H1 (cell line): ENCODE measurements at regions not wholly inside any gene's neighbourhood (a gene's known extent, or its start where the extent isn't known, plus 50 kb on each side); places are given as distances from the start of the nearest gene placed in this dataset.

Experiments used
- CTCF ChIA-PET: fragments of 300-600 bp; sonication (Branson Sonifier 250); formaldehyde crosslinking; loops from one replicate; lab custom pipeline; 2021; ENCODE audit not compliant: partially characterized antibody; lab: Charles Lee
- POLR2A ChIA-PET: fragments of 300-600 bp; sonication (Branson Sonifier 250); formaldehyde crosslinking; loops from one replicate; lab custom pipeline; 2021; ENCODE audit warnings: inconsistent platforms; ENCODE audit not compliant: partially characterized antibody; lab: Charles Lee
- DNase-seq, 2 experiments: peaks; one replicate each; pipeline versions ENCODE4 v3.0.0 to v3.0.0-alpha.2; 2010 to 2022; ENCODE audit warnings: low spot score in 2 of 2, low read depth in 1 of 2, mixed read lengths in 1 of 2
- FAIRE-seq: peaks from 2 replicates; lab custom pipeline; 2011; peaks lifted over from hg19 to GRCh38; lab: Jason Lieb, UNC
- H2AFZ ChIP-seq: 2 replicates; pipeline ENCODE4 v1.8.1; 2012; ENCODE audit warnings: low read length, inconsistent platforms
- H2AK5ac ChIP-seq: 2 replicates; pipeline ENCODE4 v1.6.1; 2013; ENCODE audit warnings: low read depth, low read length
- H2BK120ac ChIP-seq: replicated peaks from 2 replicates; pipeline ENCODE3; 2013; ENCODE audit warnings: low read depth, low read length, inconsistent platforms
- H2BK12ac ChIP-seq: 2 replicates; pipeline ENCODE4 v1.6.1; 2013; ENCODE audit warnings: low read depth, low read length
- H2BK15ac ChIP-seq: 2 replicates; pipeline ENCODE4 v1.6.1; 2013; ENCODE audit warnings: low read length
- H2BK20ac ChIP-seq: 2 replicates; pipeline ENCODE4 v1.6.1; 2013; ENCODE audit warnings: low read length
- H2BK5ac ChIP-seq: 2 replicates; pipeline ENCODE4 v1.6.1; 2013; ENCODE audit warnings: low read depth, low read length
- H3K14ac ChIP-seq: 2 replicates; pipeline ENCODE4 v1.6.1; 2013; ENCODE audit warnings: inconsistent platforms; ENCODE audit not compliant: insufficient read length
- H3K18ac ChIP-seq: 2 replicates; pipeline ENCODE4 v1.6.1; 2013; ENCODE audit warnings: low read length; ENCODE audit errors: extremely low read depth
- H3K23ac ChIP-seq: 2 replicates; pipeline ENCODE4 v1.6.1; 2013; ENCODE audit warnings: inconsistent platforms; ENCODE audit not compliant: insufficient read length
- H3K23me2 ChIP-seq: 2 replicates; pipeline ENCODE4 v1.6.1; 2013; ENCODE audit warnings: low read depth, low read length
- H3K27ac ChIP-seq: 2 replicates; pipeline ENCODE4 v1.6.1; 2011; ENCODE audit warnings: low read depth, low read length, inconsistent platforms
- H3K27me3 ChIP-seq, 4 experiments: replicated peaks in 1 of 4; 1 replicate in 1 of 4; 2 replicates in 3 of 4; pipeline versions ENCODE4 v1.6.1 to v1.8.1; 2011 to 2013; ENCODE audit warnings: low read length in 3 of 4, mild to moderate bottlenecking in 3 of 4, inconsistent platforms in 2 of 4, mixed read lengths in 2 of 4, moderate library complexity in 1 of 4; ENCODE audit not compliant: control insufficient read depth in 3 of 4, insufficient read depth in 3 of 4; ENCODE audit errors: extremely low read depth in 1 of 4
- H3K36me3 ChIP-seq, 4 experiments: 2 replicates each; pipeline versions ENCODE4 v1.6.1 to v1.8.1; 2011 to 2013; ENCODE audit warnings: mild to moderate bottlenecking in 4 of 4, low read length in 3 of 4, moderate library complexity in 2 of 4, control low read depth in 1 of 4, inconsistent platforms in 1 of 4; ENCODE audit not compliant: insufficient read depth in 4 of 4, control insufficient read depth in 2 of 4
- H3K4ac ChIP-seq: replicated peaks from 2 replicates; pipeline ENCODE3; 2013; ENCODE audit warnings: low read length, low read depth, mixed read lengths, inconsistent platforms; ENCODE audit not compliant: insufficient read length
- H3K4me1 ChIP-seq, 4 experiments: replicated peaks in 1 of 4; 1 replicate in 1 of 4; 2 replicates in 3 of 4; pipeline versions ENCODE4 v1.6.1 to v1.8.1; 2011 to 2013; ENCODE audit warnings: low read length in 3 of 4, inconsistent platforms in 2 of 4, mixed read lengths in 1 of 4; ENCODE audit not compliant: insufficient read depth in 4 of 4, control insufficient read depth in 3 of 4
- H3K4me2 ChIP-seq, 2 experiments: 2 replicates each; pipeline versions ENCODE4 v1.6.1 to v1.8.1; 2011 to 2013; ENCODE audit warnings: low read depth in 2 of 2, low read length in 2 of 2, control low read depth in 1 of 2, inconsistent platforms in 1 of 2, mild to moderate bottlenecking in 1 of 2; ENCODE audit not compliant: insufficient read depth in 1 of 2
- H3K4me3 ChIP-seq, 4 experiments: fragments of 200-600, 300-600 bp in 1 of 4; sonication (generic), shearing (Covaris generic), sonication (Bioruptor Twin) in 1 of 4; 2 replicates each; pipeline versions ENCODE4 v1.5.1 to v1.8.1; 2011 to 2016; ENCODE audit warnings: low read length in 4 of 4, low read depth in 3 of 4, control low read depth in 2 of 4, inconsistent platforms in 2 of 4, mild to moderate bottlenecking in 2 of 4, mixed read lengths in 1 of 4, moderate library complexity in 1 of 4; ENCODE audit not compliant: insufficient read depth in 2 of 4; ENCODE audit errors: extremely low read depth in 1 of 4
- H3K56ac ChIP-seq: replicated peaks from 2 replicates; pipeline ENCODE3; 2013; ENCODE audit warnings: low read depth, mild to moderate bottlenecking, mixed read lengths, low read length, inconsistent platforms; ENCODE audit not compliant: insufficient read length
- H3K79me1 ChIP-seq: 2 replicates; pipeline ENCODE4 v1.6.1; 2013; ENCODE audit warnings: low read depth, low read length, control low read depth
- H3K79me2 ChIP-seq, 2 experiments: 2 replicates each; pipeline versions ENCODE4 v1.6.1 to v1.8.1; 2012 to 2013; ENCODE audit warnings: low read length in 2 of 2, mild to moderate bottlenecking in 2 of 2, inconsistent platforms in 1 of 2; ENCODE audit not compliant: insufficient read depth in 2 of 2, control insufficient read depth in 1 of 2
- H3K9ac ChIP-seq, 4 experiments: replicated peaks in 1 of 4; 1 replicate in 1 of 4; 2 replicates in 3 of 4; pipeline versions ENCODE4 v1.6.1 to v1.8.1; 2011 to 2013; ENCODE audit warnings: low read depth in 3 of 4, low read length in 3 of 4, control low read depth in 2 of 4, mild to moderate bottlenecking in 2 of 4, moderate library complexity in 2 of 4, inconsistent platforms in 1 of 4; ENCODE audit errors: extremely low read depth in 1 of 4
- H3K9me3 ChIP-seq, 2 experiments: 2 replicates each; pipeline versions ENCODE4 v1.6.1 to v1.8.1; 2012 to 2013; ENCODE audit warnings: mild to moderate bottlenecking in 2 of 2, moderate library complexity in 2 of 2, control low read depth in 1 of 2, inconsistent platforms in 1 of 2, low read depth in 1 of 2, low read length in 1 of 2, mixed read lengths in 1 of 2; ENCODE audit not compliant: insufficient read depth in 2 of 2
- H4K20me1 ChIP-seq, 2 experiments: replicated peaks in 1 of 2; 2 replicates each; pipeline versions ENCODE3 to v1.8.1; 2011 to 2013; ENCODE audit warnings: inconsistent platforms in 2 of 2, low read length in 2 of 2, mild to moderate bottlenecking in 1 of 2; ENCODE audit not compliant: insufficient read depth in 2 of 2, control insufficient read depth in 1 of 2
- H4K5ac ChIP-seq: 2 replicates; pipeline ENCODE4 v1.6.1; 2013; ENCODE audit warnings: low read length, low read depth, mixed read lengths, inconsistent platforms; ENCODE audit not compliant: insufficient read length
- H4K8ac ChIP-seq: 2 replicates; pipeline ENCODE4 v1.8.0; 2013; ENCODE audit warnings: mild to moderate bottlenecking, moderate library complexity, low read length, inconsistent platforms; ENCODE audit not compliant: insufficient read depth; ENCODE audit errors: extremely low read depth
- H4K91ac ChIP-seq: replicated peaks from 2 replicates; pipeline ENCODE3; 2013; ENCODE audit warnings: low read length, mixed read lengths, inconsistent platforms; ENCODE audit not compliant: insufficient read length
- CBX8 ChIP-seq: fragments of 300-800, 300-1000 bp; sonication (generic); IDR thresholded peaks from 2 replicates; pipeline ENCODE4 v1.7.1; 2016; ENCODE audit warnings: low read depth, low read length, borderline replicate concordance
- EZH2 ChIP-seq: fragments of 200-600 bp; sonication (generic); IDR thresholded peaks from 2 replicates; pipeline ENCODE4 v1.7.1; 2012; ENCODE audit warnings: low read depth, mild to moderate bottlenecking, moderate library complexity, low read length, inconsistent platforms; ENCODE audit not compliant: severe bottlenecking
- KDM5A ChIP-seq: fragments of 200-600 bp; IDR thresholded peaks from 2 replicates; pipeline ENCODE4 v1.7.1; 2012; ENCODE audit warnings: mild to moderate bottlenecking, low read length, inconsistent platforms, mixed read lengths
- RFX5 ChIP-seq: IDR thresholded peaks from 2 replicates; pipeline ENCODE4 v1.6.1; 2011; ENCODE audit warnings: low read depth, low read length, improper control_type of control experiment, borderline replicate concordance
- TAF1 ChIP-seq: IDR thresholded peaks from 2 replicates; pipeline ENCODE4 v1.6.1; 2011; ENCODE audit warnings: mild to moderate bottlenecking, low read depth, low read length
- WGBS, 2 experiments: shearing (Covaris generic) in 1 of 2; methylation state at CpG; one replicate each; pipeline versions ENCODE4 v1.1.6 to v1.1.7; 2013 to 2015; ENCODE audit warnings: low lambda C conversion rate in 2 of 2, mixed read lengths in 2 of 2, inconsistent platforms in 1 of 2, low coverage in 1 of 2, missing lambda C conversion rate in 1 of 2; ENCODE audit not compliant: insufficient replicate concordance in 2 of 2, insufficient coverage in 1 of 2, insufficient read length in 1 of 2; ENCODE audit errors: extremely low coverage in 1 of 2, missing lambda C conversion rate in 1 of 2; 5-methylcytosine and 5-hydroxymethylcytosine counted together

DNA sequence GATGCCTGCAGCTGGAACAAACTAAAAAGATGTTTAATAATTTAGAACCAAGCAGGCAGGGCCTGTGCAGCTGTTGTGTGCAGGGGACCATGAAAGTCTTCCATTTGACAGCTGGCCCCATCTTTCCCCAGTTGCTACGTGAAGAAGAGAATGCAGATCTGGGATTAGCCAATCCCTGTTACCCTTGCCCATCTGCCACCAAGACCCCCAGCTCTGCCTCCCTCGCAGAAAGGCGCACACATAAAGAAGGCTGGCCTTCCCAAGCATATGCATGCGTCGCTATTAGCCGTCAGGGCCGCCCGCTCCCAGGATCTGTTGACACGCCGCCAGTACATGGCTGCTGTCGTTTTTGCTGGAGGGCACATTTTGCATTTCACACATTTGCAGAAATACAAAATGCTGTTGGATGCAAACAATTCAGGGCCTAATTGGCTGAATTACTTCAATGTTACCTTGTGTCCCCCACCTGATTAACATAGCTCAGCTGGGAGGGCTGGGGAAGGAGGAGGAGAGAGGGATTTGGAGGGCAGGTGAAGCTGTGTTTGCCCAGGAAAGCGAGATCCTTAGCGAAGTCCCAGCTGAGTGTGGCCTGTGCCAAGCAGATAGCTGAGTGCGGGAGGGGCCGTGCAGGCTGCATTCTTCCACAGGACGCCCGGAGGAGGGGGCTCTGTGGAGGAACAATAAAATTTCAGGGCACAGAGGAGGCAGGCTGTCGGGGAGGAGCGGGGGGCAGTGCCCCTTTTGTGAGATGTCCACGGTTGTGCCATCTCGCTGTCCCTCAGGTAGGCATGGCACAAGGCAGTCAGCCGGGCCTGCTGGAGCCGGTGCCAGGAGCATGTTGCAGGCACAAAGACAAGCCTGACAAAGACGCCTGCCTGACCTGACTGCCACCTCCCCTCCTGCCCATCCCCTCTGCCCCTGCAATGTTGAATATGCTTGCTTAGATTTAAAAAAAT lies 443.0 kb upstream of the MKI67 start:
- no peaks in the 10 kb centered on the region for H3K79me2 ChIP-seq
- no peaks in the 10 kb centered on the region for H4K20me1 ChIP-seq
- POLR2A ChIA-PET: no interaction called here
- no peaks in the 10 kb centered on the region for H3K9me3 ChIP-seq
- TF ChIP-seq EZH2 (no peak), CBX8 (no peak), RFX5 (no peak), TAF1 (no peak), KDM5A (no peak)
- DNase-seq (no peak), FAIRE-seq (no peak)
- no peak overlapping the region for H4K5ac ChIP-seq
- H4K91ac ChIP-seq: no peak overlapping the region
- no peak overlapping the region for H2BK20ac ChIP-seq
- H3K9ac ChIP-seq: no peak overlapping the region
- no peaks in the 10 kb centered on the region for H3K79me1 ChIP-seq
- no peak overlapping the region for H3K14ac ChIP-seq
- no peak overlapping the region for H3K56ac ChIP-seq
- no peak overlapping the region; the same call in 1 of the 2 replicates for H4K8ac ChIP-seq
- CTCF ChIA-PET: interaction anchor here (0.6 to 4.0 kb wide), 9 partner anchors 11 to 301 kb away, joined by 3 to 18 read pairs (median 3); no protein-coding TSS in a partner anchor
- H2BK120ac ChIP-seq: no peak overlapping the region
- H3K4me1 ChIP-seq: no peaks in the 10 kb centered on the region; a peak in 1 of 7 replicates
- 86% methylated on average over 24 of the region's 24 CpGs; no CpG with 5 or more reads in 1 of the 2 experiments for WGBS, 2 experiments
- H2BK12ac ChIP-seq: no peak overlapping the region; the same call in 1 of the 2 replicates
- no peaks in the 10 kb centered on the region; a peak in 1 of 7 replicates for H3K27me3 ChIP-seq
- no peak overlapping the region for H2AK5ac ChIP-seq
- peak overlapping the region; percentile 29; the same call in 1 of the 2 replicates for H2BK15ac ChIP-seq
- no peak overlapping the region for H2BK5ac ChIP-seq
- no peak overlapping the region for H2AFZ ChIP-seq
- no peak overlapping the region for H3K4me2 ChIP-seq
- no peak overlapping the region for H3K23ac ChIP-seq
- H3K18ac ChIP-seq: no peak overlapping the region
- H3K23me2 ChIP-seq: no peaks in the 10 kb centered on the region
- no peaks in the 10 kb centered on the region for H3K36me3 ChIP-seq
- H3K4ac ChIP-seq: no peak overlapping the region
- H3K27ac ChIP-seq: no peak overlapping the region
- H3K4me3 ChIP-seq: no peak overlapping the region
